ENCODE measurements at regions not wholly inside any gene's neighbourhood (a gene's known extent, or its start where the extent isn't known, plus 50 kb on each side); places are given as distances from the start of the nearest gene placed in this dataset.

DNA sequence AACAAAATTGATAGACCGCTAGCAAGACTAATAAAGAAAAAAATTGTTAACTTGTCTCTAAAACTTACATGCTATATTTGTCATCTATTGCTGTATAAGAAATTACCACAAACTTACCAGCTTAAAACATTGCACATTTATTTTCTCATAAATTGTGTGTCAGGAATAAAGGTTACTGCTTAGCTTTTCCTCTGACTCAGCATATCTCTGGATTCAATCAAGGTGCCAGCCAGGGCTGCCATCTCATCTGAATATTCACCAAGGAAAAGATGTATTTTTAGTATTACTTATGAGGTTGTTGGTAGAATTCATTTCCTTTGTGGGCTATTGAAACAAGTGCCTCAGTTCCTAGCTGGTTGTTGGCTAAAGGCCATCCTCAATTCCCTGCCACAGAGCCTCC is 912.6 kb upstream of the NEGR1 start:
- no peak for TF ChIP-seq POLR2A (IDR thresholded peaks at IDR 0.05)
- TF ChIP-seq EP300 (IDR thresholded peaks at IDR 0.05) = no peak
- TF ChIP-seq, protein P1, sequence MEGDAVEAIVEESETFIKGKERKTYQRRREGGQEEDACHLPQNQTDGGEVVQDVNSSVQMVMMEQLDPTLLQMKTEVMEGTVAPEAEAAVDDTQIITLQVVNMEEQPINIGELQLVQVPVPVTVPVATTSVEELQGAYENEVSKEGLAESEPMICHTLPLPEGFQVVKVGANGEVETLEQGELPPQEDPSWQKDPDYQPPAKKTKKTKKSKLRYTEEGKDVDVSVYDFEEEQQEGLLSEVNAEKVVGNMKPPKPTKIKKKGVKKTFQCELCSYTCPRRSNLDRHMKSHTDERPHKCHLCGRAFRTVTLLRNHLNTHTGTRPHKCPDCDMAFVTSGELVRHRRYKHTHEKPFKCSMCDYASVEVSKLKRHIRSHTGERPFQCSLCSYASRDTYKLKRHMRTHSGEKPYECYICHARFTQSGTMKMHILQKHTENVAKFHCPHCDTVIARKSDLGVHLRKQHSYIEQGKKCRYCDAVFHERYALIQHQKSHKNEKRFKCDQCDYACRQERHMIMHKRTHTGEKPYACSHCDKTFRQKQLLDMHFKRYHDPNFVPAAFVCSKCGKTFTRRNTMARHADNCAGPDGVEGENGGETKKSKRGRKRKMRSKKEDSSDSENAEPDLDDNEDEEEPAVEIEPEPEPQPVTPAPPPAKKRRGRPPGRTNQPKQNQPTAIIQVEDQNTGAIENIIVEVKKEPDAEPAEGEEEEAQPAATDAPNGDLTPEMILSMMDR (IDR thresholded peaks at IDR 0.05) = no peak
- no peak for TF ChIP-seq POLR2AphosphoS5 (IDR thresholded peaks at IDR 0.05)

Measured in sigmoid colon (tissue), 4 donors.